SU-DHL-6 (cell line): ENCODE measurements at regions not wholly inside any gene's neighbourhood (a gene's known extent, or its start where the extent isn't known, plus 50 kb on each side); places are given as distances from the start of the nearest gene placed in this dataset.

Experiments used
- H2AFZ ChIP-seq: fragments of 200-600 bp; sonication (generic); 2 replicates; pipeline ENCODE4 v1.6.1; 2014; ENCODE audit warnings: low read depth, mild to moderate bottlenecking, moderate library complexity, mixed read lengths, antibody characterized with exemption, low read length; ENCODE audit not compliant: severe bottlenecking
- H3F3A ChIP-seq: fragments of 200-600 bp; shearing (Covaris generic); 2 replicates; pipeline ENCODE4 v1.6.0; 2016; ENCODE audit warnings: antibody characterized with exemption, mild to moderate bottlenecking; ENCODE audit not compliant: insufficient read depth
- H3K27ac ChIP-seq: fragments of 200-600 bp; sonication (generic); 2 replicates; pipeline ENCODE4 v1.5.1; 2016; ENCODE audit warnings: low read depth, mild to moderate bottlenecking, low read length, moderate library complexity, mixed read lengths
- H3K27me3 ChIP-seq: fragments of 200-600 bp; sonication (generic), shearing (Covaris generic); 2 replicates; pipeline ENCODE4 v1.6.0; 2014; ENCODE audit warnings: mild to moderate bottlenecking, low read length
- H3K36me3 ChIP-seq: fragments of 200-600 bp; sonication (generic); 2 replicates; pipeline ENCODE4 v1.6.1; 2014; ENCODE audit warnings: mild to moderate bottlenecking, low read length, mixed read lengths
- H3K4me2 ChIP-seq: fragments of 300-600, 200-600 bp; shearing (Covaris generic), sonication (generic); 2 replicates; pipeline ENCODE4 v1.6.0; 2014; ENCODE audit warnings: low read length, low read depth, mild to moderate bottlenecking; ENCODE audit not compliant: poor library complexity, severe bottlenecking
- H3K4me3 ChIP-seq: fragments of 200-600 bp; sonication (generic); 2 replicates; pipeline ENCODE4 v1.5.1; 2014; ENCODE audit warnings: antibody characterized with exemption, low read length, mild to moderate bottlenecking, mixed read lengths; ENCODE audit not compliant: insufficient read depth, poor library complexity, severe bottlenecking
- H3K79me2 ChIP-seq: fragments of 200-600 bp; sonication (generic); 2 replicates; pipeline ENCODE4 v1.6.1; 2014; ENCODE audit warnings: mild to moderate bottlenecking, low read length, moderate library complexity; ENCODE audit not compliant: insufficient read depth
- H3K9ac ChIP-seq: fragments of 200-600 bp; sonication (generic); 2 replicates; pipeline ENCODE4 v1.7.0; 2014; ENCODE audit warnings: mild to moderate bottlenecking, low read length
- H3K9me2 ChIP-seq: fragments of 200-600 bp; sonication (generic); replicated peaks from 2 replicates; pipeline ENCODE4 v1.6.1; 2014; ENCODE audit warnings: low read length; ENCODE audit not compliant: insufficient read depth
- H3K9me3 ChIP-seq: fragments of 200-600 bp; sonication (generic); 2 replicates; pipeline ENCODE4 v1.6.1; 2014; ENCODE audit warnings: low read length, mixed read lengths; ENCODE audit not compliant: insufficient read depth
- H4K20me1 ChIP-seq: fragments of 200-600 bp; sonication (generic); 2 replicates; pipeline ENCODE4 v1.6.1; 2014; ENCODE audit warnings: low read depth, mild to moderate bottlenecking, antibody characterized with exemption, low read length, moderate library complexity, mixed read lengths
- CTCF ChIP-seq: fragments of 200-600 bp; sonication (generic); IDR thresholded peaks from one replicate; pipeline ENCODE4 v1.5.1; 2017; ENCODE audit warnings: antibody characterized with exemption, mild to moderate bottlenecking, low read length, moderate library complexity; ENCODE audit not compliant: insufficient read depth, poor library complexity, severe bottlenecking
- EZH2phosphoT487 ChIP-seq: fragments of 200-600 bp; sonication (generic), shearing (Covaris generic); conservative IDR thresholded peaks from 2 replicates; pipeline ENCODE4 v1.6.1; 2018; ENCODE audit warnings: mild to moderate bottlenecking, antibody characterized with exemption, low read length, moderate library complexity, mixed read lengths

- TF ChIP-seq CTCF: no peak
- TF ChIP-seq EZH2phosphoT487: no peak
- H3K27ac ChIP-seq: no peak overlapping the region
- H2AFZ ChIP-seq: no peak overlapping the region
- H3K27me3 ChIP-seq: no peaks in the 10 kb centered on the region
- H3K4me3 ChIP-seq: no peak overlapping the region
- no peak overlapping the region for H3K9ac ChIP-seq
- H4K20me1 ChIP-seq: no peaks in the 10 kb centered on the region
- H3K4me2 ChIP-seq: no peak overlapping the region
- H3F3A ChIP-seq: no peaks in the 10 kb centered on the region
- H3K9me2 ChIP-seq: no peaks in the 10 kb centered on the region; the same call in 1 of the 2 replicates
- H3K79me2 ChIP-seq: no peaks in the 10 kb centered on the region
- H3K9me3 ChIP-seq: no peaks in the 10 kb centered on the region; the same call in 1 of the 2 replicates
- no peaks in the 10 kb centered on the region for H3K36me3 ChIP-seq
Observed at GRCh38 chr11:21877151-21877550, 315.7 kb upstream of the ANO5 start.

GRCh38 chr11:21883354-21883753, 309.5 kb upstream of the ANO5 start:
- Histone ChIP-seq H3K4me2 (no peak overlapping the region), H4K20me1 (no peaks in the 10 kb centered on the region), H3K4me3 (no peak overlapping the region), H3K9ac (no peak overlapping the region), H3K79me2 (no peaks in the 10 kb centered on the region), H3K27me3 (no peaks in the 10 kb centered on the region), H3F3A (no peaks in the 10 kb centered on the region), H2AFZ (no peak overlapping the region), H3K36me3 (no peaks in the 10 kb centered on the region), H3K27ac (no peak overlapping the region), H3K9me2 (no peaks in the 10 kb centered on the region; the same call in 1 of the 2 replicates), H3K9me3 (no peaks in the 10 kb centered on the region; the same call in 1 of the 2 replicates)
- TF ChIP-seq CTCF (no peak), EZH2phosphoT487 (no peak)

GRCh38 chr11:21888814-21889213, 304.1 kb upstream of the ANO5 start:
- no peak for TF ChIP-seq CTCF
- Histone ChIP-seq H3K79me2 (no peaks in the 10 kb centered on the region), H3K4me3 (no peak overlapping the region), H2AFZ (no peak overlapping the region), H3K36me3 (no peaks in the 10 kb centered on the region), H3K9me2 (no peaks in the 10 kb centered on the region), H3K27me3 (no peaks in the 10 kb centered on the region), H3K9ac (no peak overlapping the region), H3F3A (no peaks in the 10 kb centered on the region), H4K20me1 (no peaks in the 10 kb centered on the region), H3K27ac (no peak overlapping the region), H3K9me3 (no peaks in the 10 kb centered on the region), H3K4me2 (no peak overlapping the region)
